CMK (cell line): ENCODE measurements at regions not wholly inside any gene's neighbourhood (a gene's known extent, or its start where the extent isn't known, plus 50 kb on each side); places are given as distances from the start of the nearest gene placed in this dataset.
"Not testable (repeated sequence)": the region's sequence is repeated elsewhere in the genome, so short reads cannot be mapped to it uniquely, and the experiment has no call there.

ENCODE experiments used
- DNase-seq: peaks from one replicate; pipeline ENCODE4 v3.0.0-alpha.2; 2010; ENCODE audit warnings: low read depth

GRCh38 chr22:45061332-45061731 is 51.5 kb upstream of the PHF21B start:
- no peak for DNase-seq

GRCh38 chr22:45064313-45065278 is 54.8 kb upstream of the PHF21B start:
- DNase-seq = no peak

- no peak for DNase-seq
These were observed 55.9 kb upstream of the PHF21B start for GRCh38 chr22:45065726-45066125.

- DNase-seq = no peak
These were observed 57.9 kb upstream of the PHF21B start for GRCh38 chr22:45067731-45068130.

GRCh38 chr22:45069925-45070324 is 60.1 kb upstream of the PHF21B start:
- no peak for DNase-seq

GRCh38 chr22:45071618-45072017 is 61.8 kb upstream of the PHF21B start:
- no peak for DNase-seq

- no peak for DNase-seq
These were observed 62.6 kb upstream of the PHF21B start for GRCh38 chr22:45072322-45072903.

- no peak for DNase-seq
These were observed 63.3 kb upstream of the PHF21B start for GRCh38 chr22:45073064-45073463.

- no peak for DNase-seq
These were observed 67.5 kb upstream of the PHF21B start for GRCh38 chr22:45077286-45077685.

GRCh38 chr22:45077826-45078334 is 68.1 kb upstream of the PHF21B start:
- DNase-seq = no peak

- DNase-seq = no peak
These were observed 73.0 kb upstream of the PHF21B start for GRCh38 chr22:45082795-45083194.

GRCh38 chr22:45083659-45084305 is 74.0 kb upstream of the PHF21B start:
- DNase-seq = no peak

GRCh38 chr22:45084400-45084920 is 74.7 kb upstream of the PHF21B start:
- DNase-seq = no peak

GRCh38 chr22:45087802-45088201 is 75.9 kb upstream of the NUP50 start:
- DNase-seq = no peak

- no peak for DNase-seq
These were observed 75.1 kb upstream of the NUP50 start for GRCh38 chr22:45088576-45088975.

- no peak for DNase-seq
These were observed 73.2 kb upstream of the NUP50 start for GRCh38 chr22:45090497-45090910.

GRCh38 chr22:45091254-45091854 is 72.4 kb upstream of the NUP50 start:
- DNase-seq = no peak

- DNase-seq = not testable (repeated sequence)
These were observed 71.8 kb upstream of the NUP50 start for GRCh38 chr22:45091875-45092274.

- no peak for DNase-seq
These were observed 71.1 kb upstream of the NUP50 start for GRCh38 chr22:45092644-45093043.

- no peak for DNase-seq
These were observed 70.1 kb upstream of the NUP50 start for GRCh38 chr22:45093609-45094008.

GRCh38 chr22:45094081-45094720 is 69.5 kb upstream of the NUP50 start:
- DNase-seq = no peak

GRCh38 chr22:45094825-45095224 is 68.9 kb upstream of the NUP50 start:
- no peak for DNase-seq
